ENCODE measurements at regions not wholly inside any gene's neighbourhood (a gene's known extent, or its start where the extent isn't known, plus 50 kb on each side); places are given as distances from the start of the nearest gene placed in this dataset.

- H2BK15ac ChIP-seq (ENCODE audit: low read depth, low read length) = no peak overlapping the region
- H3K4me2 ChIP-seq (ENCODE audit: insufficient read depth, insufficient read length, low read length) = no peak overlapping the region
- no peaks in the 10 kb centered on the region for H3K9me3 ChIP-seq (ENCODE audit: control insufficient read depth, low read depth, low read length)
- H3K4me1 ChIP-seq (ENCODE audit: insufficient read depth, low read length) = peaks cover 2% of the 10 kb centered on the region; the same call in 1 of the 2 replicates
- DNase-seq = no peak
- H2BK20ac ChIP-seq (ENCODE audit: low read depth, low read length, poor library complexity, severe bottlenecking) = no peak overlapping the region
- no peak overlapping the region for H3K9ac ChIP-seq (ENCODE audit: extremely low read depth, insufficient read length, low read length)
- no peak overlapping the region for H2BK5ac ChIP-seq (ENCODE audit: insufficient read length, low read length)
- no peak overlapping the region for H3K18ac ChIP-seq (ENCODE audit: insufficient read length, low read depth, low read length)
- no peaks in the 10 kb centered on the region for H3K79me1 ChIP-seq (ENCODE audit: insufficient read depth, low read depth, low read length, poor library complexity, severe bottlenecking)
- no peaks in the 10 kb centered on the region for H4K20me1 ChIP-seq (ENCODE audit: control insufficient read depth, insufficient read depth, insufficient read length)
- no peak overlapping the region for H3T11ph ChIP-seq (ENCODE audit: low read length)
- H2AK5ac ChIP-seq (ENCODE audit: insufficient read length, low read length) = no peak overlapping the region
- H3K27me3 Mint-ChIP-seq (ENCODE audit: low read depth) = no peaks in the 10 kb centered on the region
- H3K79me2 ChIP-seq (ENCODE audit: insufficient read depth, low read length) = no peaks in the 10 kb centered on the region
- no peaks in the 10 kb centered on the region for H3K27me3 ChIP-seq (ENCODE audit: insufficient read depth, low read length)
- no peak overlapping the region for H3K27ac Mint-ChIP-seq
- no peaks in the 10 kb centered on the region for H3K4me1 Mint-ChIP-seq
- H3K4ac ChIP-seq (ENCODE audit: low read depth, low read length) = no peak overlapping the region
- H4K5ac ChIP-seq (ENCODE audit: insufficient read length, low read depth, low read length) = no peak overlapping the region
- H2BK120ac ChIP-seq (ENCODE audit: low read depth, low read length, poor library complexity, severe bottlenecking) = no peak overlapping the region
- H3K4me3 Mint-ChIP-seq = no peak overlapping the region
- H3K27ac ChIP-seq (ENCODE audit: insufficient read length, low read depth, low read length) = no peak overlapping the region
- H2AFZ ChIP-seq (ENCODE audit: low read length) = no peak overlapping the region
- no peak overlapping the region for H2BK12ac ChIP-seq (ENCODE audit: insufficient read length, low read depth, low read length)
- H4K91ac ChIP-seq (ENCODE audit: insufficient read length, low read depth, low read length) = no peak overlapping the region
- no peaks in the 10 kb centered on the region for H3K23me2 ChIP-seq (ENCODE audit: insufficient read length, low read depth, low read length, poor library complexity, severe bottlenecking)
- H3K23ac ChIP-seq (ENCODE audit: insufficient read length, low read depth, low read length) = no peak overlapping the region
- H4K8ac ChIP-seq (replicated peaks; ENCODE audit: insufficient read length, low read depth, low read length) = no peak overlapping the region
- no CpG with 5 or more reads among the region's 5 CpGs for WGBS (ENCODE audit: extremely low coverage, insufficient read length, low lambda C conversion rate)
- H3K56ac ChIP-seq (ENCODE audit: insufficient read length, low read depth, low read length) = no peak overlapping the region
- no peaks in the 10 kb centered on the region for H3K9me3 Mint-ChIP-seq
- TF ChIP-seq, protein P1, sequence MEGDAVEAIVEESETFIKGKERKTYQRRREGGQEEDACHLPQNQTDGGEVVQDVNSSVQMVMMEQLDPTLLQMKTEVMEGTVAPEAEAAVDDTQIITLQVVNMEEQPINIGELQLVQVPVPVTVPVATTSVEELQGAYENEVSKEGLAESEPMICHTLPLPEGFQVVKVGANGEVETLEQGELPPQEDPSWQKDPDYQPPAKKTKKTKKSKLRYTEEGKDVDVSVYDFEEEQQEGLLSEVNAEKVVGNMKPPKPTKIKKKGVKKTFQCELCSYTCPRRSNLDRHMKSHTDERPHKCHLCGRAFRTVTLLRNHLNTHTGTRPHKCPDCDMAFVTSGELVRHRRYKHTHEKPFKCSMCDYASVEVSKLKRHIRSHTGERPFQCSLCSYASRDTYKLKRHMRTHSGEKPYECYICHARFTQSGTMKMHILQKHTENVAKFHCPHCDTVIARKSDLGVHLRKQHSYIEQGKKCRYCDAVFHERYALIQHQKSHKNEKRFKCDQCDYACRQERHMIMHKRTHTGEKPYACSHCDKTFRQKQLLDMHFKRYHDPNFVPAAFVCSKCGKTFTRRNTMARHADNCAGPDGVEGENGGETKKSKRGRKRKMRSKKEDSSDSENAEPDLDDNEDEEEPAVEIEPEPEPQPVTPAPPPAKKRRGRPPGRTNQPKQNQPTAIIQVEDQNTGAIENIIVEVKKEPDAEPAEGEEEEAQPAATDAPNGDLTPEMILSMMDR (conservative IDR thresholded peaks at IDR 0.05) = no peak
- H3K36me3 Mint-ChIP-seq (ENCODE audit: insufficient read depth in 1 of 3, low read depth in 3 of 3) = no peaks in the 10 kb centered on the region
- H3K14ac ChIP-seq (ENCODE audit: insufficient read depth, low read length) = no peak overlapping the region
Observed at GRCh38 chr2:203796248-203797010, 71.1 kb upstream of the CTLA4 start.

Measured in H9 (cell line).